Neuronal stem cell (in vitro differentiated cells): ENCODE measurements at regions not wholly inside any gene's neighbourhood (a gene's known extent, or its start where the extent isn't known, plus 50 kb on each side); places are given as distances from the start of the nearest gene placed in this dataset.

Experiments
- DNase-seq: peaks from one replicate; pipeline ENCODE4 v3.0.0-alpha.2; 2013; ENCODE audit warnings: low spot score
- H2AFZ ChIP-seq: one replicate; pipeline ENCODE4 v1.6.1; 2013; ENCODE audit warnings: mild to moderate bottlenecking, low read length, inconsistent platforms
- H2AK5ac ChIP-seq: 2 replicates; pipeline ENCODE4 v1.6.1; 2013; ENCODE audit warnings: low read depth, mild to moderate bottlenecking, inconsistent platforms, low read length, moderate library complexity, mixed read lengths
- H2BK120ac ChIP-seq: 2 replicates; pipeline ENCODE4 v1.6.1; 2013; ENCODE audit warnings: low read depth, mild to moderate bottlenecking, inconsistent platforms, low read length, moderate library complexity, mixed read lengths
- H2BK12ac ChIP-seq: one replicate; pipeline ENCODE4 v1.6.1; 2013; ENCODE audit warnings: low read length, inconsistent platforms
- H2BK15ac ChIP-seq: 2 replicates; pipeline ENCODE4 v1.6.1; 2013; ENCODE audit warnings: mild to moderate bottlenecking, low read length, inconsistent platforms, mixed read lengths
- H2BK5ac ChIP-seq: one replicate; pipeline ENCODE4 v1.6.1; 2013; ENCODE audit warnings: inconsistent platforms, mild to moderate bottlenecking, low read length, moderate library complexity
- H3K14ac ChIP-seq: one replicate; pipeline ENCODE4 v1.6.1; 2013; ENCODE audit warnings: low read length, inconsistent platforms
- H3K18ac ChIP-seq: 2 replicates; pipeline ENCODE4 v1.6.1; 2013; ENCODE audit warnings: low read length, inconsistent platforms
- H3K23ac ChIP-seq: 2 replicates; pipeline ENCODE4 v1.6.1; 2013; ENCODE audit warnings: low read depth, mild to moderate bottlenecking, mixed read lengths, low read length, inconsistent platforms; ENCODE audit not compliant: poor library complexity
- H3K27ac ChIP-seq: replicated peaks from 3 replicates; pipeline ENCODE4 v1.5.1; 2013; ENCODE audit warnings: low read length, inconsistent platforms
- H3K27me3 ChIP-seq, 3 experiments: 2 replicates each; pipeline ENCODE4 v1.6.1; 2013; ENCODE audit warnings: low read length in 3 of 3, mild to moderate bottlenecking in 2 of 3, inconsistent platforms in 1 of 3, low read depth in 1 of 3, mixed read lengths in 1 of 3, moderate library complexity in 1 of 3; ENCODE audit not compliant: control insufficient read depth in 3 of 3, insufficient read depth in 3 of 3
- H3K36me3 ChIP-seq, 2 donors: replicated peaks in 1 of 2; 2 replicates each; pipeline ENCODE4 v1.6.1; 2013; ENCODE audit warnings: low read length in 2 of 2; ENCODE audit not compliant: control insufficient read depth in 2 of 2, insufficient read depth in 2 of 2
- H3K4ac ChIP-seq: 2 replicates; pipeline ENCODE4 v1.6.1; 2013; ENCODE audit warnings: inconsistent platforms, mild to moderate bottlenecking, low read length, moderate library complexity
- H3K4me1 ChIP-seq, 2 donors: 1 replicate in 1 of 2; 2 replicates in 1 of 2; pipeline ENCODE4 v1.6.1; 2013; ENCODE audit warnings: low read length in 2 of 2, low read depth in 1 of 2; ENCODE audit not compliant: control insufficient read depth in 2 of 2, insufficient read depth in 1 of 2
- H3K4me2 ChIP-seq: one replicate; pipeline ENCODE4 v1.6.1; 2013; ENCODE audit warnings: mild to moderate bottlenecking, low read length, inconsistent platforms; ENCODE audit not compliant: insufficient read depth, poor library complexity, severe bottlenecking
- H3K4me3 ChIP-seq, 2 donors: 2 replicates each; pipeline ENCODE4 v1.5.1; 2013; ENCODE audit warnings: low read length in 2 of 2, mild to moderate bottlenecking in 2 of 2, inconsistent platforms in 1 of 2, moderate library complexity in 1 of 2
- H3K79me1 ChIP-seq: one replicate; pipeline ENCODE4 v1.6.1; 2013; ENCODE audit warnings: low read depth, mild to moderate bottlenecking, inconsistent platforms, low read length, moderate library complexity
- H3K9ac ChIP-seq: one replicate; pipeline ENCODE4 v1.6.1; 2013; ENCODE audit warnings: mild to moderate bottlenecking, low read depth, low read length, inconsistent platforms; ENCODE audit not compliant: poor library complexity
- H3K9me3 ChIP-seq, 2 donors: replicated peaks in 1 of 2; 2 replicates each; pipeline versions ENCODE3 to v1.6.1; 2013; ENCODE audit warnings: low read length in 2 of 2, mild to moderate bottlenecking in 2 of 2, inconsistent platforms in 1 of 2, low read depth in 1 of 2, mixed read lengths in 1 of 2, moderate library complexity in 1 of 2; ENCODE audit not compliant: control insufficient read depth in 2 of 2, insufficient read depth in 1 of 2
- H4K8ac ChIP-seq: one replicate; pipeline ENCODE4 v1.6.1; 2013; ENCODE audit warnings: low read depth, mild to moderate bottlenecking, inconsistent platforms, low read length, moderate library complexity
- H4K91ac ChIP-seq: one replicate; pipeline ENCODE4 v1.6.1; 2013; ENCODE audit warnings: low read length, low read depth, mild to moderate bottlenecking, inconsistent platforms; ENCODE audit not compliant: poor library complexity
- WGBS, 2 donors: extraction: QIAGEN DNeasy Blood & Tissue Kit; methylation state at CpG; one replicate each; pipeline ENCODE4 v1.1.7; 2013; ENCODE audit warnings: missing lambda C conversion rate in 2 of 2, mixed read lengths in 1 of 2; ENCODE audit not compliant: insufficient read length in 2 of 2, insufficient replicate concordance in 1 of 2; ENCODE audit errors: extremely low coverage in 2 of 2; 5-methylcytosine and 5-hydroxymethylcytosine counted together

DNA sequence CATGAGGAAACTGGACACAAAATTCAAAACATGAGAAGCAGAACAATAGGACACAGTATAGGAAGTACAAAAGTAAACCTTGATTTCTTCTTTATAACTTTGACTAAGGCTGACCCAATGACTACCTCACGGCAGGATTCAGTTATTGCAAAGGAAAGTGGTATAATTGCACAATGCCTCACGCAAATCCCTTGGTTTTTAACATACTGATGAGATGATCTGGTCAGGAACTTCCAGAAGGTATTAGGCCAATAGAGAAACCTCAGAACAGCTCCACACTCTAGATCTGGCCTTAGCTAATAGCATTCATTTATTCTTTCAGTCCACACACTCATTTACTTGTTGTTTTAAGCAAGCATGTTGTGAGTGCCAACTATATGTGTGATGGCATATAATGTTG is 1526.9 kb upstream of the ACVR2A start:
- Histone ChIP-seq H3K27ac (no peak overlapping the region), H3K9me3 (no peaks in the 10 kb centered on the region), H3K4ac (no peak overlapping the region), H2AK5ac (no peak overlapping the region), H3K18ac (no peak overlapping the region), H4K8ac (no peak overlapping the region), H3K9ac (no peak overlapping the region), H3K79me1 (no peaks in the 10 kb centered on the region), H3K36me3 (no peaks in the 10 kb centered on the region), H2BK5ac (no peak overlapping the region), H3K4me3 (no peak overlapping the region), H2BK120ac (no peak overlapping the region), H3K27me3 (no peaks in the 10 kb centered on the region), H2AFZ (peak overlapping the region; percentile 6), H3K23ac (no peak overlapping the region), H2BK15ac (no peak overlapping the region), H3K4me1 (peaks cover 0 to 12% of the 10 kb centered on the region in 2 donors), H2BK12ac (no peak overlapping the region), H3K4me2 (no peak overlapping the region), H4K91ac (no peak overlapping the region), H3K14ac (no peak overlapping the region)
- no CpG with 5 or more reads among the region's 2 CpGs for WGBS, 2 donors
- no peak for DNase-seq

DNA sequence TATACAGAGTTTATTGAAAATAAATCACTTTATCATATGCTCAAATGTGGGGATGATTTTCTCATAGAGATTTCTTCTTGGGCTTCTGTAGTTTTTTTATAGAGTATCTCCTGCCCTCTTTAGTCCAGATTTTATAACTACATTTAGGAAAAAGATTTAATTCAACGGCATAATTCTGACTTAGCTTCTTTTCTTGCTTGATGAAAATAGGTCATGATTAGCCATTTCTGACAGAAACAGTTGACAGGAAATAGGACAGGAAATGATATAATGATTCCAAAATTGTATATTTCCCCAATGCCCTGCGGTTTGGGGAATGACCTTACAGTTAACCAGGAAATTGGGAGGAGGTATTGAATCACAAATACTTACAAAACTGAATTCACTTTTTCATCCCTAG is 1531.9 kb upstream of the ACVR2A start:
- Histone ChIP-seq H2AK5ac (no peak overlapping the region), H4K8ac (no peak overlapping the region), H3K23ac (no peak overlapping the region), H3K9me3 (peaks cover 0 to under 1% of the 10 kb centered on the region in 2 donors), H3K27me3 (no peaks in the 10 kb centered on the region), H3K4me2 (no peak overlapping the region), H3K4me3 (no peak overlapping the region), H3K4ac (no peak overlapping the region), H2BK12ac (no peak overlapping the region), H2BK5ac (no peak overlapping the region), H3K18ac (no peak overlapping the region), H3K9ac (no peak overlapping the region), H3K79me1 (no peaks in the 10 kb centered on the region), H3K27ac (no peak overlapping the region), H2AFZ (peak overlapping the region; percentile 14), H3K4me1 (no peaks in the 10 kb centered on the region), H3K36me3 (no peaks in the 10 kb centered on the region), H2BK120ac (no peak overlapping the region), H3K14ac (no peak overlapping the region), H4K91ac (no peak overlapping the region), H2BK15ac (no peak overlapping the region)
- WGBS, 2 donors, result no CpG with 5 or more reads among the region's 2 CpGs
- DNase-seq, result no peak

- DNase-seq, result no peak
- no peak overlapping the region for H2AK5ac ChIP-seq
- H2BK120ac ChIP-seq, result no peak overlapping the region
- no peak overlapping the region for H3K4me3 ChIP-seq
- no peak overlapping the region for H3K27ac ChIP-seq
- no peak overlapping the region for H4K91ac ChIP-seq
- H3K18ac ChIP-seq, result no peak overlapping the region
- H3K4me2 ChIP-seq, result no peak overlapping the region
- no peak overlapping the region for H2AFZ ChIP-seq
- no peak overlapping the region for H2BK15ac ChIP-seq
- H3K23ac ChIP-seq, result no peak overlapping the region
- no peak overlapping the region for H3K14ac ChIP-seq
- H3K4me1 ChIP-seq, result no peaks in the 10 kb centered on the region
- H3K4ac ChIP-seq, result no peak overlapping the region
- no peak overlapping the region for H4K8ac ChIP-seq
- no peaks in the 10 kb centered on the region for H3K27me3 ChIP-seq
- H3K9ac ChIP-seq, result no peak overlapping the region
- no peaks in the 10 kb centered on the region for H3K79me1 ChIP-seq
- H2BK5ac ChIP-seq, result no peak overlapping the region
- no peak overlapping the region for H2BK12ac ChIP-seq
- no peaks in the 10 kb centered on the region for H3K36me3 ChIP-seq
- WGBS, 2 donors, result no CpG with 5 or more reads among the region's 3 CpGs
- H3K9me3 ChIP-seq, result peaks cover 0 to 4% of the 10 kb centered on the region in 2 donors
Measured at GRCh38 chr2:146305164-146305563, 1539.7 kb upstream of the ACVR2A start.

- no CpG with 5 or more reads among the region's 2 CpGs for WGBS, 2 donors
- H3K79me1 ChIP-seq, result no peaks in the 10 kb centered on the region
- no peak overlapping the region for H3K9ac ChIP-seq
- H2BK120ac ChIP-seq, result no peak overlapping the region
- no peak overlapping the region for H4K8ac ChIP-seq
- no peak for DNase-seq
- no peak overlapping the region for H3K4me2 ChIP-seq
- H3K27ac ChIP-seq, result no peak overlapping the region
- no peak overlapping the region for H3K14ac ChIP-seq
- peaks cover 0 to 2% of the 10 kb centered on the region in 2 donors for H3K9me3 ChIP-seq
- H3K23ac ChIP-seq, result no peak overlapping the region
- no peak overlapping the region for H3K4me3 ChIP-seq
- no peaks in the 10 kb centered on the region for H3K27me3 ChIP-seq
- H2AFZ ChIP-seq, result no peak overlapping the region
- H3K4me1 ChIP-seq, result no peaks in the 10 kb centered on the region
- no peak overlapping the region for H4K91ac ChIP-seq
- no peak overlapping the region for H3K18ac ChIP-seq
- H2AK5ac ChIP-seq, result no peak overlapping the region
- H3K36me3 ChIP-seq, result no peaks in the 10 kb centered on the region
- no peak overlapping the region for H3K4ac ChIP-seq
- H2BK12ac ChIP-seq, result no peak overlapping the region
- H2BK15ac ChIP-seq, result no peak overlapping the region
- H2BK5ac ChIP-seq, result no peak overlapping the region
Measured at GRCh38 chr2:146301287-146301686, 1543.5 kb upstream of the ACVR2A start.
